ENCODE measurements at regions not wholly inside any gene's neighbourhood (a gene's known extent, or its start where the extent isn't known, plus 50 kb on each side); places are given as distances from the start of the nearest gene placed in this dataset.

GRCh38 chr1:199098468-199098867 lies 459.6 kb downstream of the PTPRC start:
- TF ChIP-seq SIN3A (IDR thresholded peaks at IDR 0.05; ENCODE audit: borderline replicate concordance, insufficient read depth, low read depth, low read length): no peak
- no peak for TF ChIP-seq POLR2AphosphoS5 (IDR thresholded peaks at IDR 0.05; ENCODE audit: low read depth, low read length)
- TF ChIP-seq, protein P1, sequence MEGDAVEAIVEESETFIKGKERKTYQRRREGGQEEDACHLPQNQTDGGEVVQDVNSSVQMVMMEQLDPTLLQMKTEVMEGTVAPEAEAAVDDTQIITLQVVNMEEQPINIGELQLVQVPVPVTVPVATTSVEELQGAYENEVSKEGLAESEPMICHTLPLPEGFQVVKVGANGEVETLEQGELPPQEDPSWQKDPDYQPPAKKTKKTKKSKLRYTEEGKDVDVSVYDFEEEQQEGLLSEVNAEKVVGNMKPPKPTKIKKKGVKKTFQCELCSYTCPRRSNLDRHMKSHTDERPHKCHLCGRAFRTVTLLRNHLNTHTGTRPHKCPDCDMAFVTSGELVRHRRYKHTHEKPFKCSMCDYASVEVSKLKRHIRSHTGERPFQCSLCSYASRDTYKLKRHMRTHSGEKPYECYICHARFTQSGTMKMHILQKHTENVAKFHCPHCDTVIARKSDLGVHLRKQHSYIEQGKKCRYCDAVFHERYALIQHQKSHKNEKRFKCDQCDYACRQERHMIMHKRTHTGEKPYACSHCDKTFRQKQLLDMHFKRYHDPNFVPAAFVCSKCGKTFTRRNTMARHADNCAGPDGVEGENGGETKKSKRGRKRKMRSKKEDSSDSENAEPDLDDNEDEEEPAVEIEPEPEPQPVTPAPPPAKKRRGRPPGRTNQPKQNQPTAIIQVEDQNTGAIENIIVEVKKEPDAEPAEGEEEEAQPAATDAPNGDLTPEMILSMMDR (IDR thresholded peaks at IDR 0.05): no peak
- no peak for TF ChIP-seq REST (IDR thresholded peaks at IDR 0.05; ENCODE audit: insufficient read depth in 1 of 2, low read depth in 2 of 2, low read length in 1 of 2)
- no peak for TF ChIP-seq TCF7L2 (IDR thresholded peaks at IDR 0.05; ENCODE audit: low read depth, low read length)
- Histone ChIP-seq H3K9me3 (ENCODE audit: control insufficient read depth, insufficient read depth, low read depth, low read length) (no peaks in the 10 kb centered on the region), H3K4me3 (ENCODE audit: low read depth in 2 of 2, low read length in 2 of 2) (no peak overlapping the region), H3K27ac (ENCODE audit: low read length) (no peak overlapping the region), H3K27me3 (ENCODE audit: control insufficient read depth, insufficient read depth, low read length) (no peaks in the 10 kb centered on the region), H3K4me1 (ENCODE audit: control insufficient read depth, insufficient read depth, low read length) (no peaks in the 10 kb centered on the region), H3K36me3 (ENCODE audit: control insufficient read depth, insufficient read depth, low read length) (no peaks in the 10 kb centered on the region)
- DNase-seq (ENCODE audit: low read depth, low spot score): no peak
- no TSS peak for BruUV-seq (replicated peaks)
- intact Hi-C loops (cut with micrococcal nuclease; ENCODE audit: unreplicated experiment): no loop called here
- ATAC-seq: no peak
- POLR2A ChIA-PET: no interaction called here
- CTCF ChIA-PET: no interaction called here
- in situ Hi-C loops (cut with HindIII; ENCODE audit: low pct_unique_long_range_greater_than_20kb, low sequenced_read_pairs): no loop called here

DNA sequence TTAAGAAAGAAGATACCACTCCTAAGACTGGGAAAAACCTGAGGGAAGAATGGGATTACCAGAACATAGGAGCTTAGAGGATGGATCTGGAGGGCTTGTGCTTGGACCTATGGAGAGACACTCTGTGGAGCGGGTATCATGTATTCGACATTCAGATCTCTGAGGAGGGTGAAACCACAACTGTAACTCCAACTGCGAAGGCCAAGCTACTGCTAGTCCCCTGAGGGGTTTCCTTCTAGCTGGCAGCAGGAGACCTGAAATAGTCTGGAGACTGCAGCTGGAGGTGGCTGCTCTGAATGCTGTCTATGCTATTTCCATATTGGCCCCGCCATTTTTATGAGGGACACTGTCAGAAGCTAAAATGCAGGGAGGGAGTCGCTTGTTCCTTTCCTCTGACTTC lies 462.3 kb downstream of the PTPRC start:
- no peak overlapping the region for H3K27ac ChIP-seq (ENCODE audit: low read length)
- H3K36me3 ChIP-seq (ENCODE audit: control insufficient read depth, insufficient read depth, low read length): no peaks in the 10 kb centered on the region
- POLR2A ChIA-PET: no interaction called here
- intact Hi-C loops (cut with micrococcal nuclease; ENCODE audit: unreplicated experiment) (no loop called here), in situ Hi-C loops (cut with HindIII; ENCODE audit: low pct_unique_long_range_greater_than_20kb, low sequenced_read_pairs) (no loop called here)
- H3K27me3 ChIP-seq (ENCODE audit: control insufficient read depth, insufficient read depth, low read length): no peaks in the 10 kb centered on the region
- TF ChIP-seq REST (IDR thresholded peaks at IDR 0.05; ENCODE audit: insufficient read depth in 1 of 2, low read depth in 2 of 2, low read length in 1 of 2): no peak
- TF ChIP-seq SIN3A (IDR thresholded peaks at IDR 0.05; ENCODE audit: borderline replicate concordance, insufficient read depth, low read depth, low read length): no peak
- TF ChIP-seq POLR2AphosphoS5 (IDR thresholded peaks at IDR 0.05; ENCODE audit: low read depth, low read length): no peak
- TF ChIP-seq, protein P1 (IDR thresholded peaks at IDR 0.05): no peak
- TF ChIP-seq TCF7L2 (IDR thresholded peaks at IDR 0.05; ENCODE audit: low read depth, low read length): no peak
- H3K4me1 ChIP-seq (ENCODE audit: control insufficient read depth, insufficient read depth, low read length): no peaks in the 10 kb centered on the region
- BruUV-seq (replicated peaks): no TSS peak
- no peak overlapping the region for H3K4me3 ChIP-seq (ENCODE audit: low read depth in 2 of 2, low read length in 2 of 2)
- no peak for DNase-seq (ENCODE audit: low read depth, low spot score)
- ATAC-seq: no peak
- no peaks in the 10 kb centered on the region; the same call in 1 of the 2 replicates for H3K9me3 ChIP-seq (ENCODE audit: control insufficient read depth, insufficient read depth, low read depth, low read length)
- CTCF ChIA-PET: no interaction called here
